T-helper 17 cell (primary cell): ENCODE measurements at regions not wholly inside any gene's neighbourhood (a gene's known extent, or its start where the extent isn't known, plus 50 kb on each side); places are given as distances from the start of the nearest gene placed in this dataset.

Experiments used
- ATAC-seq: fragments of 150-1000 bp; cut with Tn5 transposase; 2 replicates; pipeline ENCODE4 v1.10.0; 2021; ENCODE audit warnings: mild to moderate bottlenecking, moderate library complexity
- DNase-seq, 3 donors: peaks; one replicate each; pipeline versions ENCODE4 v3.0.0 to v3.0.0-alpha.2; 2020 to 2021
- H3K9me3 ChIP-seq: one replicate; pipeline ENCODE4 v1.7.0; 2013; ENCODE audit warnings: low read length, mild to moderate bottlenecking; ENCODE audit not compliant: control insufficient read depth, poor library complexity, severe bottlenecking
- H3K27ac Mint-ChIP-seq: one replicate; pipeline ENCODE4 v1.8.0; 2022; ENCODE audit warnings: mild to moderate bottlenecking, moderate library complexity, mixed read lengths
- H3K27me3 Mint-ChIP-seq: one replicate; pipeline ENCODE4 v1.8.0; 2022; ENCODE audit warnings: mixed read lengths
- H3K36me3 Mint-ChIP-seq: one replicate; pipeline ENCODE4 v1.8.0; 2022; ENCODE audit warnings: low read depth, mixed read lengths
- H3K4me1 Mint-ChIP-seq: one replicate; pipeline ENCODE4 v1.8.0; 2022; ENCODE audit warnings: mild to moderate bottlenecking, mixed read lengths
- H3K4me3 Mint-ChIP-seq: one replicate; pipeline ENCODE4 v1.8.0; 2022; ENCODE audit warnings: mild to moderate bottlenecking, moderate library complexity, mixed read lengths

- H3K9me3 ChIP-seq = no peaks in the 10 kb centered on the region
- H3K27ac Mint-ChIP-seq = no peak overlapping the region
- ATAC-seq (no peak), DNase-seq (no peak)
- H3K4me1 Mint-ChIP-seq = no peaks in the 10 kb centered on the region
- H3K27me3 Mint-ChIP-seq = no peaks in the 10 kb centered on the region
- H3K4me3 Mint-ChIP-seq = no peak overlapping the region
- H3K36me3 Mint-ChIP-seq = no peaks in the 10 kb centered on the region
Observed at GRCh38 chr14:38762845-38763244, 340.2 kb downstream of the SEC23A start.

DNA sequence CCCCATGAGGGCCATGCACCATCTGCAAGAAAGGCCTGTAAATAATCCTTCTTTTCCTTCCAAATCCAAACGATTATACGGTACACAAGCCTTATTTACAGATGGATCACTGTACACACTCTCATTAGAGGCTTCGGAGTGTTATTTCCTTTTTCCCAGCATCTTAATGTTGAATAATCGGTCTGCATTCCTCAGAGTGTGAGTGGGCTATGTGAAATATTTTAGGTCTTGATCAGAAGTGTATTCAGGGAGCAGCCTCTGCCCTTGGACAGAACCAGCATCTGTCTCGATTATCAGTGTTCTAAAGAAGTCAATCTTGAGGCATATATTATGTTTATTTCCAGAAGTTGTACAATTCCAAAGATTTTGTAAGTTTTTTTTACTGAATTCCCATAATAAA is 340.6 kb downstream of the SEC23A start:
- no peak for DNase-seq
- no peaks in the 10 kb centered on the region for H3K4me1 Mint-ChIP-seq
- no peaks in the 10 kb centered on the region for H3K9me3 ChIP-seq
- H3K36me3 Mint-ChIP-seq = no peaks in the 10 kb centered on the region
- no peak for ATAC-seq
- H3K27me3 Mint-ChIP-seq = no peaks in the 10 kb centered on the region
- no peak overlapping the region for H3K27ac Mint-ChIP-seq
- H3K4me3 Mint-ChIP-seq = no peak overlapping the region

- Mint-ChIP-seq H3K27me3 (no peaks in the 10 kb centered on the region), H3K4me1 (no peaks in the 10 kb centered on the region), H3K4me3 (no peak overlapping the region), H3K27ac (no peak overlapping the region), H3K36me3 (no peaks in the 10 kb centered on the region)
- no peak for ATAC-seq
- no peaks in the 10 kb centered on the region for H3K9me3 ChIP-seq
- no peak for DNase-seq
Observed at GRCh38 chr14:38761033-38761432, 342.0 kb downstream of the SEC23A start.

- no peaks in the 10 kb centered on the region for H3K9me3 ChIP-seq
- no peaks in the 10 kb centered on the region for H3K27me3 Mint-ChIP-seq
- DNase-seq = no peak
- no peak for ATAC-seq
- H3K4me3 Mint-ChIP-seq = no peak overlapping the region
- no peak overlapping the region for H3K27ac Mint-ChIP-seq
- no peaks in the 10 kb centered on the region for H3K36me3 Mint-ChIP-seq
- H3K4me1 Mint-ChIP-seq = no peaks in the 10 kb centered on the region
Observed at GRCh38 chr14:38758661-38759060, 344.4 kb downstream of the SEC23A start.

- Mint-ChIP-seq H3K4me3 (no peak overlapping the region), H3K4me1 (no peaks in the 10 kb centered on the region), H3K27me3 (peaks cover 5% of the 10 kb centered on the region), H3K36me3 (no peaks in the 10 kb centered on the region), H3K27ac (no peak overlapping the region)
- ATAC-seq = no peak
- no peaks in the 10 kb centered on the region for H3K9me3 ChIP-seq
- no peak for DNase-seq
Observed at GRCh38 chr14:38755036-38755435, 348.0 kb downstream of the SEC23A start.

DNA sequence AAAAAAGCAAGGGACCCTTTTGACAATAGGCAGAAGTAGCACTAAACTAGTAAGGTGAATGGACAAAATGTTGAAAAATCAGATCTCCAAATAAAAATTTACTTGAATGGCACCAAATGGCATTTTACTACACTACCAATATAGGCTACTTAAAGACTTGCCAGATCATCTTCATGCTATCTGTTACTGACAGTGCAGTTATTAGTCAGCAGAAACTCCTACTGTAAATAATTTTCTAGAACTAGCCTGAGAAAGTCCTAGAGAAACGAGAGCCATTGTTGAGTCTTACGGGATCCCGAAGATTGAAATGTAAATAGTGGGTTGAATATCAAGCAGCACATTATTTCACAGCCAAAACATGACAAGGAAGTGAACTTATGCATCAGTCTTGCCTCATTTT is 350.3 kb downstream of the SEC23A start:
- Mint-ChIP-seq H3K27ac (no peak overlapping the region), H3K27me3 (peaks cover 6% of the 10 kb centered on the region), H3K4me3 (no peak overlapping the region), H3K4me1 (no peaks in the 10 kb centered on the region), H3K36me3 (no peaks in the 10 kb centered on the region)
- no peak for DNase-seq
- H3K9me3 ChIP-seq = no peaks in the 10 kb centered on the region
- no peak for ATAC-seq

DNA sequence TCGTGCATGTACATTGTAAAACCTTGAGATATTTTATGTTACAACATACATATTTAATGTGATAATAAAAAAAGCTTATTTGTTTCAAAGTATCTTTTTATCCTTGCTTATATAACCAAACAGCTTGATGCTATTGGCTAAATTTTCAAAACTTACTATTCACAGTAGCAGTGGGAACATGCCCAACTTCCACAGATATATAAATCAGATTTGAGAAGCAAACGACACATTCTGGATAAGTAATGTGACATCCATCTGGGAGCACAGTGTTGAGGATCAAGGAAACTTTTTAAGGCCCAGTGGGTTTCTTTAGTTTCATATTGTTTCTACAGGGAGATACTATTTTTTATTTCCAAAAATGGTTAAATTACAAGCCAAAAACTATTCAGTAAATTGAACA is 350.7 kb downstream of the SEC23A start:
- no peak overlapping the region for H3K4me3 Mint-ChIP-seq
- H3K27ac Mint-ChIP-seq = no peak overlapping the region
- no peaks in the 10 kb centered on the region for H3K9me3 ChIP-seq
- DNase-seq (no peak), ATAC-seq (no peak)
- peaks cover 2% of the 10 kb centered on the region for H3K36me3 Mint-ChIP-seq
- H3K27me3 Mint-ChIP-seq = peaks cover 6% of the 10 kb centered on the region
- no peaks in the 10 kb centered on the region for H3K4me1 Mint-ChIP-seq

DNA sequence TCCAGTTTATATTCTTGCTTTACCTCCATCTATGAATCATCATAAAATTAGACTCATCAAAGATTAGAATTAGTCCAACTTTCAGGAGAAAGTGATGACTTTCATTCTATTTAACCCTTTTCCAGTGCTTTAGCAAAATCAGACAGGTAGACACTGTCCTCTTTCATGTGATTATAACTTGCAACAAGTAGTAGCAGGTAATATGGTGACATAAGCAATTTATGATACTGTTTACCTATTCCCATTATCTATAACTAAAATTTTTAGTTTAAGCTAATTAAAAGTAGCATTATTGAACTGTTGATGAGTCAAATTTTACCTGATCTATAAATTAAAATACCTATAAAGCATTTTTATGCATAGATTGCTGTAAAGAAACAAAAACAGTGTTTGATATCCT is 351.6 kb downstream of the SEC23A start:
- ATAC-seq = no peak
- H3K9me3 ChIP-seq = no peaks in the 10 kb centered on the region
- peaks cover 2% of the 10 kb centered on the region for H3K36me3 Mint-ChIP-seq
- peaks cover 6% of the 10 kb centered on the region for H3K27me3 Mint-ChIP-seq
- no peak for DNase-seq
- no peak overlapping the region for H3K4me3 Mint-ChIP-seq
- H3K27ac Mint-ChIP-seq = no peak overlapping the region
- no peaks in the 10 kb centered on the region for H3K4me1 Mint-ChIP-seq

DNA sequence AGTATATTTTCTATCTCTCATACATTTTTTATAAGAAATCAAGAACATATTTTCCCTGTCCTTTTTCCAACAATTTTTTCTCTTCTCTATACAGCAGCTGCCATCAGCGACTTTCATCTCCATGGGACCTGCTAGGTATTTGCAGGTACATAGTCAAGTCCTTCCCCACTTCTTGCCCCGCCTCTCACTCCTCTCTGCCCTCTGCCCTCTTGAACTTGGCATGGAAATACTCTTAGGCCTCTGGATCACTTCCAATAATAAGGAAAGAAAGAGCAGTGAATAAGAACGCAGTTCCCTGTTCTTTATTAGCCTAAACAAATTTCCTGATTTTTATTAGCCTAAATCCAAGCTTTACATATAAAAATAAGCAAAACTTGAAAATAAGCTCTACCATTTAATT is 353.1 kb downstream of the SEC23A start:
- DNase-seq = no peak
- Mint-ChIP-seq H3K4me3 (no peak overlapping the region), H3K27me3 (peaks cover 6% of the 10 kb centered on the region), H3K27ac (no peak overlapping the region), H3K4me1 (no peaks in the 10 kb centered on the region), H3K36me3 (peaks cover 2% of the 10 kb centered on the region)
- no peak for ATAC-seq
- no peaks in the 10 kb centered on the region for H3K9me3 ChIP-seq

GRCh38 chr14:38745861-38746260 is 357.2 kb downstream of the SEC23A start:
- Mint-ChIP-seq H3K4me3 (no peak overlapping the region), H3K27me3 (peaks cover 6% of the 10 kb centered on the region), H3K4me1 (no peaks in the 10 kb centered on the region), H3K36me3 (peaks cover 2% of the 10 kb centered on the region), H3K27ac (no peak overlapping the region)
- H3K9me3 ChIP-seq = no peaks in the 10 kb centered on the region
- DNase-seq = no peak
- ATAC-seq = no peak

GRCh38 chr14:38743966-38744584 is 359.0 kb downstream of the SEC23A start:
- no peak overlapping the region for H3K4me3 Mint-ChIP-seq
- H3K27me3 Mint-ChIP-seq = peaks cover 4% of the 10 kb centered on the region
- peaks cover 2% of the 10 kb centered on the region for H3K36me3 Mint-ChIP-seq
- no peaks in the 10 kb centered on the region for H3K4me1 Mint-ChIP-seq
- H3K27ac Mint-ChIP-seq = no peak overlapping the region
- H3K9me3 ChIP-seq = no peaks in the 10 kb centered on the region
- DNase-seq (no peak), ATAC-seq (no peak)

DNA sequence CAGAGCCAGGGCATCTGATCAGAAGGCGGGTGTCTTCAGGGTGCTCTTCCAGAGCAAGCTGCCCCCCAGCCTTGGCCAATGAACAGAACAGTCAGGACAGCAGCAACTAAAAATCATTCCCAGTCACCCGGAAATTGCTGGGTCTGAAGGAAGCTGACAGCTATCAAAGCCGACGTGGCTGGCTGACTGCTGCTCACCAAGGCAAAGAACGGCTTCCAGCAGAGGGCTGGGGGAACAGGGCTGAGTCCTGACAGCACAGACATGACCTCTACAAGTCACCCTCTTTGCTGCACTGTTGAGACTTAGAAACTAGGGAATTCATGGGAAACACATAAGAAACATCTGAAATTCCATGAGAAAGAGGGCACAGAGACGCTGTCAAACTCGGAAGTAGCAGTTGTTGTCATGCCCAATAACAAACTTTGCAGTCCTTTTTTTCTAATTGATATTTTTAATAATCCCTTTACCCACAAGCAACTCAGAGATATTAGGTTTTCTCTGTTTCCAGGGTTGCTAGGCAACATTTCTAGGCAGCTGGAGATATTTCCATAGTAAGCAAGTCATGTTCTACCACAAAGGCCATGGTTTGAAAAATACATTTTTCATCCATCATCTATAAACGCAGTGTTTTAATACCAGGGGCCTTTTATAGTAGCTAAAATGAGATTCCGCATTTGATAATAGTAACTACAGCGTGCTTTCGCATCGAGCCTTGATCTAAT is 365.2 kb downstream of the SEC23A start:
- no peak overlapping the region for H3K27ac Mint-ChIP-seq
- no peaks in the 10 kb centered on the region for H3K36me3 Mint-ChIP-seq
- H3K4me1 Mint-ChIP-seq = peaks cover 2% of the 10 kb centered on the region
- H3K4me3 Mint-ChIP-seq = no peak overlapping the region
- H3K27me3 Mint-ChIP-seq = peaks cover 4% of the 10 kb centered on the region
- no peaks in the 10 kb centered on the region for H3K9me3 ChIP-seq
- DNase-seq (no peak), ATAC-seq (no peak)

GRCh38 chr14:38735005-38735404 is 368.0 kb downstream of the SEC23A start:
- no peak overlapping the region for H3K27ac Mint-ChIP-seq
- H3K27me3 Mint-ChIP-seq = peaks cover 5% of the 10 kb centered on the region
- no peaks in the 10 kb centered on the region for H3K36me3 Mint-ChIP-seq
- peaks cover 2% of the 10 kb centered on the region for H3K4me1 Mint-ChIP-seq
- H3K4me3 Mint-ChIP-seq = no peak overlapping the region
- DNase-seq = no peak
- no peaks in the 10 kb centered on the region for H3K9me3 ChIP-seq
- peak; percentile 58 for ATAC-seq

DNA sequence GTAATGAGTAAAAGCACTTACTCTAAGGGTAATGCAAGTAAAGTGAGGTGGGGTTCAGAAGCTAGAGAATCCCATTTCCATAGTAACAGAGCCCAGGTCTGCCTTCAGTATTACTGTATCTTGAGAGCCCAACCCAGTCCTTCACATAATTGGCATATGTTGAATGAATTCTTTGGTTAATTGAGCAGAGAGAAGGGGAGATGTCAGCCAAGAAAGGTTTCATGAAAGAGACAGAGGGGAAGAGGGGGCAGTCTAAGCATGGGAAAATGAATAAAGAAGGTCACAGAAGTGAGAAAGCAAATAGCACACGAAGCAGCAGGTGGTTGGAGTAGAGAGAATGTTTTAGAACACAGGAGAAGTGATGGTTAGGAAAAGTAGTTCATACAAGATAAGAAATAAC is 371.1 kb downstream of the SEC23A start:
- no peak for DNase-seq
- Mint-ChIP-seq H3K4me3 (no peak overlapping the region), H3K27ac (no peak overlapping the region), H3K4me1 (peaks cover 2% of the 10 kb centered on the region), H3K36me3 (no peaks in the 10 kb centered on the region), H3K27me3 (peaks cover 14% of the 10 kb centered on the region)
- H3K9me3 ChIP-seq = no peaks in the 10 kb centered on the region
- ATAC-seq = no peak
